ENCODE measurements at regions not wholly inside any gene's neighbourhood (a gene's known extent, or its start where the extent isn't known, plus 50 kb on each side); places are given as distances from the start of the nearest gene placed in this dataset.

DNA sequence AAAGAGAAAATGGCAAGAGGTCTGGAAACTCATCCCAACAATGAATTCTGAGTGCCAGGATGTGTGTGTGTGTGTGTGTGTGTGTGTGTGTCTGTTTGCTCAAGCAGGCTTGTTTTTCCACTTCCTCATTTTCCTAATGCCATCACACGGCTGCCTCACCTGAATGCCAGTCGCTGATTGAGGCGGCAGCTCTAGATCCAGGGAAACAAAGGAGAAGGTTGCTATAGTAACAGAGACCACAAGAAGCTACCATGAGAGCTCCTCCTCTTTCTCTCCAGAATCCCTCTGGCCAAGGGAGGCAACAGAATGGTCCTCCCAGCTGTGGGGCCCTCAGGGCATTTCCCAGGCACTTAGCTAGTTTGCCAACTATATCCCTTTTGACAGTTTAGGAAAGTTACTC lies 241.1 kb upstream of the TSHZ2 start:
- TF ChIP-seq EZH2 (IDR thresholded peaks at IDR 0.05; ENCODE audit: insufficient read depth, poor library complexity, severe bottlenecking) (no peak), EZH2phosphoT487 (IDR thresholded peaks at IDR 0.05; ENCODE audit: insufficient read depth, low read depth) (no peak)
- Histone ChIP-seq H3K4me2 (ENCODE audit: unreplicated experiment) (no peak overlapping the region), H3K27ac (no peak overlapping the region), H3F3A (ENCODE audit: insufficient read depth) (no peaks in the 10 kb centered on the region), H3K4me3 (no peak overlapping the region), H3K9ac (no peak overlapping the region), H3K27me3 (replicated peaks; ENCODE audit: insufficient read depth) (peaks cover 22% of the 10 kb centered on the region), H3K9me3 (ENCODE audit: low read depth) (no peaks in the 10 kb centered on the region), H3K9me2 (ENCODE audit: insufficient read depth) (no peaks in the 10 kb centered on the region), H3K36me3 (ENCODE audit: low read depth) (no peaks in the 10 kb centered on the region), H3K79me2 (ENCODE audit: insufficient read depth) (no peaks in the 10 kb centered on the region), H2AFZ (no peak overlapping the region), H3K4me1 (ENCODE audit: insufficient read depth) (no peaks in the 10 kb centered on the region), H4K20me1 (ENCODE audit: insufficient read depth) (no peaks in the 10 kb centered on the region)
- in situ Hi-C loops (cut with MboI), result no loop called here
- no peak for DNase-seq
- 46 to 53% methylated on average over 3 of the region's 3 CpGs for WGBS, 2 experiments (ENCODE audit: low coverage in 1 of 2, low lambda C conversion rate in 2 of 2, missing lambda C conversion rate in 2 of 2)

DNA sequence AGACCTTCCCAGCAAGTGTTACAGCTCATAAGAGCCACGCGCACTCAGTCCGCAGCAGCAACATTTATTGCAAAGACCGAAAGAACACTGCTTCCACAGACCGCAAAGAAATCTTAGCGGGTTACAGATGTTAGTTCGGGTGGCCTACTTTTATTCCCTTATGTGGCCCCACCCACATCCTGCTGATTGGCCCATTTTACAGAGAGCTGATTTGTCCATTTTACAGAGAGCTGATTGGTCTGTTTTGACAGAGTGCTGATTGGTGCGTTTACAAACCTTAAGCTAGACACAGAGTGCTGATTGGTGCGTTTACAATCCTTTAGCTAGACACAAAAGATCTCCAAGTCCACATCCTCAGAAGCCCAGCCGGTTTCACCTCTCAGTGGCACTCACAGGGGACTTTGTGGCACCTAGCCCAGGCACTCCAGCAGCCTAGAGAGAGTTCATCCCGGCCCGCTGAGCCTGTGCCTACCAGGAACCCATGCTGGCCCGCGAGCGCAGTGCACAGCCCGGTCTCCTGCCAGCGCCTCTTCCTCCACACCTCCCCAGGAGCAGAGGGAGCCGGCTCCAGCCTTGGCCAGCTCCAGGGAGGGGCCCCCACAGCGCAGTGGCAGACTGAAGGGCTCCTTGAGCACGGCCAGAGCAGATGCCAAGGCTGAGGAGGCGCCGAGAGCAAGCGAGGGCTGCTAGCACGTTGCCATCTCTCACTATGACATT lies 244.3 kb upstream of the TSHZ2 start:
- TF ChIP-seq EZH2phosphoT487 (IDR thresholded peaks at IDR 0.05; ENCODE audit: insufficient read depth, low read depth), result no peak
- TF ChIP-seq EZH2 (IDR thresholded peaks at IDR 0.05; ENCODE audit: insufficient read depth, poor library complexity, severe bottlenecking), result no peak
- Histone ChIP-seq H3K4me3 (no peak overlapping the region), H3K9me2 (ENCODE audit: insufficient read depth) (no peaks in the 10 kb centered on the region), H4K20me1 (ENCODE audit: insufficient read depth) (no peaks in the 10 kb centered on the region), H2AFZ (no peak overlapping the region), H3K9ac (no peak overlapping the region), H3K36me3 (ENCODE audit: low read depth) (no peaks in the 10 kb centered on the region), H3K9me3 (ENCODE audit: low read depth) (no peaks in the 10 kb centered on the region), H3F3A (ENCODE audit: insufficient read depth) (no peaks in the 10 kb centered on the region), H3K4me1 (ENCODE audit: insufficient read depth) (no peaks in the 10 kb centered on the region), H3K27ac (no peak overlapping the region), H3K4me2 (ENCODE audit: unreplicated experiment) (no peak overlapping the region), H3K27me3 (replicated peaks; ENCODE audit: insufficient read depth) (0 out of 2 replicates have a peak, but pooled peaks cover 3% of the 10 kb centered on the region), H3K79me2 (ENCODE audit: insufficient read depth) (no peaks in the 10 kb centered on the region)
- DNase-seq, result no peak
- in situ Hi-C loops (cut with MboI), result no loop called here
- 74 to 77% methylated on average over 24 of the region's 24 CpGs for WGBS, 2 experiments (ENCODE audit: low coverage in 1 of 2, low lambda C conversion rate in 2 of 2, missing lambda C conversion rate in 2 of 2)

DNA sequence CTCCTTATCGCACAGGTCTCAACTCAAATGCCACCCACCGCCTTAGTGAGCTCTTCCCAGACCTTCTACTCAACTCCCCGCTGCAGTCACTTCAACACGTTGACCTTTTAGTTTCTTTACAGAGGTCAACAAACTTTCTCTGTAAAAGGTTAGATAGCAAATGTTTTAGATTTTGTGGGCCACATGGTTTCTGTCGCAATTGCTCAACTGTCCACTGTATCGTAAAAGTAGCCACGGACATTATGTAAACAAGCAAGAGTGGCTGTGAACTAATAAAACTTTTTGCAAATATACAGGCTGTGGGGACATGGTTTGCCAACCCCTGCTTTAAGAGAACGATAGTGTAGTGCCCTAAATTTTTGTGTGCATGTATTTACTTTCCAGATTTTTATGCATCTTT lies 247.6 kb upstream of the TSHZ2 start:
- in situ Hi-C loops (cut with MboI), result no loop called here
- Histone ChIP-seq H4K20me1 (ENCODE audit: insufficient read depth) (no peaks in the 10 kb centered on the region), H3K27me3 (replicated peaks; ENCODE audit: insufficient read depth) (no peaks in the 10 kb centered on the region; the same call in 1 of the 2 replicates), H3K4me1 (ENCODE audit: insufficient read depth) (no peaks in the 10 kb centered on the region), H3K4me3 (no peak overlapping the region), H3K9me3 (ENCODE audit: low read depth) (no peaks in the 10 kb centered on the region), H3K36me3 (ENCODE audit: low read depth) (no peaks in the 10 kb centered on the region), H3K27ac (no peak overlapping the region), H3K79me2 (ENCODE audit: insufficient read depth) (no peaks in the 10 kb centered on the region), H3K4me2 (ENCODE audit: unreplicated experiment) (no peak overlapping the region), H3K9me2 (ENCODE audit: insufficient read depth) (no peaks in the 10 kb centered on the region), H2AFZ (no peak overlapping the region), H3K9ac (no peak overlapping the region), H3F3A (ENCODE audit: insufficient read depth) (no peaks in the 10 kb centered on the region)
- no peak for TF ChIP-seq EZH2 (IDR thresholded peaks at IDR 0.05; ENCODE audit: insufficient read depth, poor library complexity, severe bottlenecking)
- WGBS, 2 experiments (ENCODE audit: low coverage in 1 of 2, low lambda C conversion rate in 2 of 2, missing lambda C conversion rate in 2 of 2), result 65 to 67% methylated on average over 8 of the region's 8 CpGs
- DNase-seq, result no peak

DNA sequence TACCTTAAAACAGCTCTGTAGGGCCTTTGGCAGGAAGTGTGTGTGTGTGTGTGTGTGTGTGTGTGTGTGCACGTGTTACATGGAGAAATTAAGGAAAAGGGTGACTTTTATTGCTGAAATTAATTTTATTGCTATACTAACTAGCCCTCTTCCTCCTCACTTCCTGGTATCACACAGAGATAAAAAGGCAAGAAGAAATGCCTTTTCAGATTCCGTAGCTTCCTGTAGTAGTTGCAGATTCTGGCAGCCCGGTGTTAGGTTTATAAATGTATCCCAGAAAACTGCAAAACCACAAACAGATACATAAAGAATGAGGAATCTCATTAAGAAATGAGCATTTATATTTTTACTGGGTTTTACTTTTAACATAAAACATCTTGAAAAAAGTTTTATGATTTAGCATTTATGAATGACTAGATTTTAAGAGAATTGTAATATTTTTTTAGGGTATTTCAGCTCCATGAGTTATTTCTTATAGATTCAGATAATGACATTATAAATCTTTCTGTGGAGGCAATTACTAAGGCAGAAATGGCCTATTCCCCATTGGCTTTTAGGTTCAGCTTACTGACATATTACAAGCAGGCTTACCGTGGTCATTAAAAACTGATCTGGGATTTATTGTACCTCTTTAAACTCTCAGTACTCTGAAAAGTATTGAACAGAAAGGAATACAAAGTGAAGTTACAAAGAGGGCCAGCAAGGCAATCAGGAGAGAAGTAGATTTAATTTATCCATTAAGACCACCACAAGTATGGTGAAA lies 249.1 kb upstream of the TSHZ2 start:
- Histone ChIP-seq H3K4me2 (ENCODE audit: unreplicated experiment) (no peak overlapping the region), H2AFZ (no peak overlapping the region), H3F3A (ENCODE audit: insufficient read depth) (no peaks in the 10 kb centered on the region), H3K27ac (no peak overlapping the region), H4K20me1 (ENCODE audit: insufficient read depth) (no peaks in the 10 kb centered on the region), H3K79me2 (ENCODE audit: insufficient read depth) (no peaks in the 10 kb centered on the region), H3K4me1 (ENCODE audit: insufficient read depth) (no peaks in the 10 kb centered on the region), H3K4me3 (no peak overlapping the region), H3K36me3 (ENCODE audit: low read depth) (no peaks in the 10 kb centered on the region), H3K9me2 (ENCODE audit: insufficient read depth) (no peaks in the 10 kb centered on the region), H3K9ac (no peak overlapping the region), H3K9me3 (ENCODE audit: low read depth) (no peaks in the 10 kb centered on the region), H3K27me3 (replicated peaks; ENCODE audit: insufficient read depth) (no peaks in the 10 kb centered on the region; the same call in 1 of the 2 replicates)
- in situ Hi-C loops (cut with MboI), result no loop called here
- no peak for TF ChIP-seq EZH2phosphoT487 (IDR thresholded peaks at IDR 0.05; ENCODE audit: insufficient read depth, low read depth)
- TF ChIP-seq EZH2 (IDR thresholded peaks at IDR 0.05; ENCODE audit: insufficient read depth, poor library complexity, severe bottlenecking), result no peak
- WGBS, 2 experiments (ENCODE audit: low coverage in 1 of 2, low lambda C conversion rate in 2 of 2, missing lambda C conversion rate in 2 of 2), result 82 to 87% methylated on average over 4 of the region's 4 CpGs
- no peak for DNase-seq
